ENCODE measurements at regions not wholly inside any gene's neighbourhood (a gene's known extent, or its start where the extent isn't known, plus 50 kb on each side); places are given as distances from the start of the nearest gene placed in this dataset.

DNA sequence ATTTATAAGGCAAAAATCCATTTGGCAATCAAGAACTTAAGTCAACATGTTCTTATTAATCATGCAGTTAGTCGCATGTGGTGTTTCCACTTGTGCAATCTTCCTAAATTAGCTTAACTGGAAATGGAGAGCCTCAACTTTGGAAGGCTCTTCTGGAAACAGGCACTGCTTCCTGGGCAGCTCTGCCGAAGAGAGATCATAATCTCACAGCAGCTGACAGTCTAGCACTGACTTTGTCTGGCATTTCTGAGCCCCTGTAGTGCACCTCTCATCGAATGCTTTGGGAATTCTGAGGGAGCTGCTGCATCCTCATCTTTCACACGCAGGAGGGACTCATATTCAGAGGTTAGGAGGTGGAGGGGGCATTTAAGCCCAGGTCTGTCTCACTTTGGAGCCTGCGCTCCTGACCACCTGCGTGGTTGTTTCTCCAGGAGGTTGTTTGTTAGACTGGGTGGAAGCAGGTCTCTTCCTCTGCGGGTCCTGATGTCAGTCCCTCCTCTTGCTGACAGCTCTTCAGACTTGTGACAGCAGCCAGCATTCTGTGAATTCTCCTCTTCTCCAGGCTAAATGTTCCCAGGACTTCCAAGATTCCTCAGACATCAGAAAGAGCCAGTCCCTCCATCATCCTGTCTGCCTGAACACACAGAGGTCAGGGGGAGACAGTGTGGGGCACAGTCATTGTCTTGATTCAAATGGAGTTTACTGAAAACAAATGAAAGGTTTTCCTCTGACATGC, 100.4 kb upstream of the GJB6 start:
- TF ChIP-seq, protein P1, sequence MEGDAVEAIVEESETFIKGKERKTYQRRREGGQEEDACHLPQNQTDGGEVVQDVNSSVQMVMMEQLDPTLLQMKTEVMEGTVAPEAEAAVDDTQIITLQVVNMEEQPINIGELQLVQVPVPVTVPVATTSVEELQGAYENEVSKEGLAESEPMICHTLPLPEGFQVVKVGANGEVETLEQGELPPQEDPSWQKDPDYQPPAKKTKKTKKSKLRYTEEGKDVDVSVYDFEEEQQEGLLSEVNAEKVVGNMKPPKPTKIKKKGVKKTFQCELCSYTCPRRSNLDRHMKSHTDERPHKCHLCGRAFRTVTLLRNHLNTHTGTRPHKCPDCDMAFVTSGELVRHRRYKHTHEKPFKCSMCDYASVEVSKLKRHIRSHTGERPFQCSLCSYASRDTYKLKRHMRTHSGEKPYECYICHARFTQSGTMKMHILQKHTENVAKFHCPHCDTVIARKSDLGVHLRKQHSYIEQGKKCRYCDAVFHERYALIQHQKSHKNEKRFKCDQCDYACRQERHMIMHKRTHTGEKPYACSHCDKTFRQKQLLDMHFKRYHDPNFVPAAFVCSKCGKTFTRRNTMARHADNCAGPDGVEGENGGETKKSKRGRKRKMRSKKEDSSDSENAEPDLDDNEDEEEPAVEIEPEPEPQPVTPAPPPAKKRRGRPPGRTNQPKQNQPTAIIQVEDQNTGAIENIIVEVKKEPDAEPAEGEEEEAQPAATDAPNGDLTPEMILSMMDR (IDR thresholded peaks at IDR 0.05; ENCODE audit: borderline replicate concordance, extremely low read depth, low read length, poor library complexity, severe bottlenecking) = no peak
- TF ChIP-seq EZH2 (IDR thresholded peaks at IDR 0.05; ENCODE audit: borderline replicate concordance, low read depth, low read length, severe bottlenecking) = no peak

All from DND-41 (cell line).